Stimulated activated CD4-positive, alpha-beta T cell treated with anti-CD3 and anti-CD28 coated beads, Interleukin-1b, Interleukin-23, amount 100 ng/mL, for 1 hour (primary cell): ENCODE measurements at regions not wholly inside any gene's neighbourhood (a gene's known extent, or its start where the extent isn't known, plus 50 kb on each side); places are given as distances from the start of the nearest gene placed in this dataset.
"Not testable (repeated sequence)": the region's sequence is repeated elsewhere in the genome, so short reads cannot be mapped to it uniquely, and the experiment has no call there.

Source experiments
- DNase-seq, 2 donors: peaks; one replicate each; pipeline ENCODE4 v3.0.0-alpha.2; 2020; ENCODE audit warnings: low read depth in 2 of 2

DNA sequence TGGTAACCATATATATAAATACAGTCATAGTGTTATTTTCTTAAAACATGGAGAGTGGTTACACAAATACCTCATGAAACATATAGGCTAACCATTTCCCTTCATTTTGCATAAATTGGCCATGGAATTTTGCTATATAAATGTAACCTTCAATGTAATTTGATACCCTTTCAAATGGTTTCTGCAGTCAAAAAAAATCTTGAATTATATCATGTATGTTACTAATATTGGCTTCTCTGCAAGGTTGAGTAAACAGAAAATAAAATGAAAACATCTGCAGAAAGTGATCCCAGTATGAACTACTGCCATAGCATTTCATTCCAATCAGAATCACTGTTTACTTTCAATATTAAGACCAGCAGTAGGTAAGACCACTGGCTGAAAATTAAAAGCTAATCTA, 1165.9 kb upstream of the TENM3 start:
- no peak for DNase-seq

DNA sequence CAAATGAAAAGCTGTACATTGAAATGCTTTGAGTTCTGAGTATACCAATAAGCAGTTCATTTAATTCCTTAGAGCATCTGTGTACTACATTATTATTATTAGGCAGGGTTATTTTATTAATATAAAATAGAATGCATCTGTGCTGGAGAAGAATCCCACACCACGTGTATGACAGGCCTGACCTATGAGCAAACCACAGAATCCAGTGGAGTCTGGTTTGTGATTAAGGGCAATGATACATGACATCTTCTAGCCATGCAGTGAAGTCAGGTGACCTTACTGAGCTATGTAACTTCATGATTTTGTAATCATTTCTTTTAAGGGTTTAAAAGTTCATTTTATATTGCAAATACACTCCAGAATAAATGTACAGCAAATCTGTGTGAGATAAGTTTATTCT, 1165.0 kb upstream of the TENM3 start:
- DNase-seq, result no peak

DNA sequence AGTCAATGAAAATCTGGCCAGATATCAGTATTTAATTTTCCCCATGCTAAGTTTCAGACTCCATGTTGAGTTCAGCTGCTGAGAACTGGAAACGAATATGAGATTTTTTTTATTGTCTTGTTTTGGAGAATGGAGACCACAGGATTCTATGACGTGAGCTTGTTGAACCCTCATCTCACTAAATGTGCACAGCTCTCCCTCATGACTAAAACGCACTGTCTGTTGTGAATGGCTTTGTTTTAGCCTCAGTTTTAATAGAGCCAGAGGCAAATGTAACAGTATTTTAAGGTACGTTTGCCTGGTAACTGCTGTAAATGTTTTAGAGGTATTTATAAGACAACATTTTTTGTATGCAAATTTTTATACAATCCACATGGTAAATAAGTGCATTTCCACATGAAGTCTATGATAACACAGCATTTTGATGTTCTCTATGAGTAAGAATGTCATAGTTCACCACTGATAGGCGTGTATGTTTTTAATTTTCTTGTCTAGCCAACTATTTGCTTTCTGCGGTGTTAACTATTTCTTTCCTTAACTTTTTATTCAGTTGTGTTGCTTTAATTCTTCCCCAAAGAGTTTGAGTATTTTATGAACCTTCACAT, 1159.3 kb upstream of the TENM3 start:
- DNase-seq, result no peak

DNA sequence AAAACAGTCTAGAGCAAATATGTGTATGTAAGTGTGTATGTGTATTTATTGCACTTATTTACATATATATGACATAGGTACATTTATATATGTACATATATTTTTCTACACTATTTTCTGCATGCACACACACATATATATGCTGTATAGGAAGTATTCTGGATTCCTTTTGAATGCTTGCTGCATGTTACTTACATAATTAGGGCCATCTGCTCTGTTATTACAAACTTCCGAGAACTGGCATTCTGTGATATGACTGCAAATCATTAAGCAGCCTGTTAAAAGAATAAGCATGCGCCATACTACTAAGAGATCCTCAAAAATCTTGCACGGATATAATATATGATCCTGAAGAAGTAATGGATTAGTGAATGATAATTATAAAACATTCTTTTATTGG, 1157.6 kb upstream of the TENM3 start:
- no peak for DNase-seq

DNA sequence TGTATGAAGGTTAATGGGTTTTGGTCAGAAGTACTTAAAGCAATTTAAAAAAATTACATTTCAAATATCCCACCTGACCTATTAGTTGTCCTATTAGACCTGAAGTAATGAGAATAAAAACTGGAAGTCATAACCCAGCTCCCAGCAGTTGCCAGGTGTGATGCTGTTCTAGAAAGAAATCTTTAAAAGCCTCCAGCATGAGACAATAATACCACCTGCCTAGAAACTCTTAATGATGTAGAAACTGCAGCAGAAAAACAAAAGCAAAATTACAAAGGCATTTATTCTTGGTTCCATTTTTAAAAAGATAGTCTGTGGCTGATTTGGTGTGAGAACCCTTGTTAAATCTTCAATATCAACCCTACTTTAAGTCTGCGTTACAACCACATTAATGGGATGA, 1137.7 kb upstream of the TENM3 start:
- DNase-seq, result no peak

- no peak for DNase-seq
Measured at GRCh38 chr4:181106398-181106797, 1136.8 kb upstream of the TENM3 start.

GRCh38 chr4:181108237-181108636, 1135.0 kb upstream of the TENM3 start:
- DNase-seq, result no peak

DNA sequence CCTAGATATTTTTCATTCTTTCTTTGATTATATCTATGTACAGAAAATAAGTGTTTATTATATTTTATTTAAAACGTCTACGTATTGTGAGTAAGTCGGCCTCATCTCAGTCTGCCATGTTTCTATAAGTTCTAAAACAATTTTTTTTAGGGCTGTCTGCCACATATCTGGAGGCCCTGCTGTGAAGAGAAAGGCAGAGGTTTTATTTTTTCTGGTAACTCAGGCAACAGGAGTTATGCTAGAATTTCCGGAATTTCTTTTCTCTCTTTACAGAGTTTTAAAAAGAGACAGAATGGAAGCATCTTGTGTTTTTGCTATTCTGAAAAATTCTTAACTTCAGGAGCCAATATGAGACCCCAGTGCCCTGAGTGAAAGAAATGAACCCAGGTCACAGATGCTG, 1124.0 kb upstream of the TENM3 start:
- DNase-seq, result no peak

- DNase-seq, result no peak
Measured at GRCh38 chr4:181121733-181122132, 1121.5 kb upstream of the TENM3 start.

GRCh38 chr4:181127171-181127570, 1116.0 kb upstream of the TENM3 start:
- DNase-seq, result no peak

- not testable (repeated sequence) for DNase-seq
Measured at GRCh38 chr4:181130317-181130716, 1112.9 kb upstream of the TENM3 start.

GRCh38 chr4:181137351-181137750, 1105.9 kb upstream of the TENM3 start:
- no peak for DNase-seq

GRCh38 chr4:181138116-181138515, 1105.1 kb upstream of the TENM3 start:
- DNase-seq, result no peak

DNA sequence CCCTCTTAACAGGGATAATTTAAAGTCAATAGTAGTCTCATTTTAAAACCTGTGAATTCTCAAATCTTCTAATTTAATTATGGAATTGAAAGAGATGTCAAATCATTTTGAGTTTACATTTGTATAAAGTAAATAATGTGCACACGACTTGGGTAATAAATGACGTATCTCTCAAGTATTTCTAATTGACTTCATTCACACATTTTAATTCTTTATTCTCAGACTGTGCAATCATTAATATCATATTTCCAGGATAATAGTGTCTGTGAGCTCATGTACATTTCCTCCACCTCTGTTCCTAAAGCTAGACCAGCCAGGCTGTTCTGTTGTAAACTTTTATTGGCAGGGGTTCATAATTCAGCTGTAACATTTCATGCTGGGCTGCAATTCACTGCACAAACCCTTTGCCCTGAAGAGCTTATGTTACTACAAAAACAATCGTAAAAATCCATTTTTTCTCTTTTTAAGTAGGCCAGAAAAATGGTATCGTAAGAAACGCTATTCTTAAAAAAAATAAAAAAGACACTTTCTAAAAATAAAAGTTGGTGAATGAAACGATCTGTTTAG, 1103.1 kb upstream of the TENM3 start:
- DNase-seq, result no peak

DNA sequence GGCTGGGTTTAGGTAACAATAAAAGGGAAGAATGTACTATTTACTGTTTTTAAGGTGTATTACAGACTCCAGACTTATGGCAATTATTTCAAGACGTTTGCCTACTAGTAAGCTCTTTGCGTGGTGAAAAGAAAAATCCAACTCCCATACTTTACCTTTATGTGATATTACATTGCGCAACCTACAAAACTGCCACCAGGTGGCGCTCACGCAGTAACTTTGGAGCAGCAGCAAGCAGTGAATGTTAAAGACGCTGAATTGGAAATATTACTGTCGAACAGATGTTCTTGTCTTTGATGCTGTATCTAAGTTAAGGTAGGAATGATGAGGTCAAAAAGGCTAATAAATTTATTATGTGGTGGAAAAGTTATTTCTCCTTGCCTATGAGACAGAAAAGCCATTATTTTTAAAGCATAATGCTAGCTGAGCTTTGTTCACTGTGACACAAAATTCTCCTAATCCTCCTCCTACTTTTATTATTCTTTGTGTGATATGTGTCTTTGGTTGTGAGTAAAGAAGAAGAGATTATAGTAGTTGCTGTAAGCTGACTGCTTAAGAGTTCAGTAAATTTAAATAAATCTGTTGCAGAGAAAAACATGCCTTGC, 1099.8 kb upstream of the TENM3 start:
- DNase-seq, result peak; percentile 7 to 43

DNA sequence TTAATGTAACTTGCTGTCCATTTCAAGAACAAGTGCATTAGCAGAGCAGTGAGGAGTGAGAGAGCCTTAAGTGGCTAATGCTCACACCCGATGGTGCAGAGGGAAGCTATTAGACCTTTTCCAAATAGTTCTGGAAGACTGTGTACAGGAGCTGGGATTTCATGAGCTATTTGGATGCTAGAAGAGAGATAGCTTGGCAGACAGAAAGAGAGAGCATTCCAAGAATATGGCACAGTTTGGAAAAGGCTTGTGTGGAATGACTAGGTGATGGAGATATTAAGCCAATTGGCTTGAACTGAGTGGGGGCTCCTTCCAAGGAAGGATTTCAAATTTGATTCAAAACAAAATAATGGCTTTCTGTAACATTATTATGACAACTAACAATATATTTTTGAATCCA, 1097.2 kb upstream of the TENM3 start:
- no peak for DNase-seq

- DNase-seq, result no peak
Measured at GRCh38 chr4:181147416-181147951, 1095.7 kb upstream of the TENM3 start.

DNA sequence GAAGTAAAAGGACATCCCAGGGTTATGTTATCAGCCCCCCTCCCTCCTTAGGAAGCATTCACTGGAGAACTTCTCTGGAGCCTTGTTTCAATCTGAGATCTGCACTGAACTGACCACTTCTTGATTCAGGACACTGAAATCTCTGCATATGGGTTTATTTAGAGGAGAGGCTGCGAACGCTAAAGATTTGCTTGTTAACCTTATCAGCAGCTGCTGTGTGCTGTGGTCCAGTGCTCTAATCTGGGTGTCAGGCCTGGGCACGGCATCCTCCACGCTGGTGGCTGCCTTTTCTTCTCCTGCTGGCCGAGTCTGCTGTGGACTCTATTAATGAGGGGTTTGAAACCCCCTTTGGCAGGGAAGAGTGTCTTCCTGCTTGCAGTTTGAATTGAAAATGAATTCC, 1094.7 kb upstream of the TENM3 start:
- no peak for DNase-seq

DNA sequence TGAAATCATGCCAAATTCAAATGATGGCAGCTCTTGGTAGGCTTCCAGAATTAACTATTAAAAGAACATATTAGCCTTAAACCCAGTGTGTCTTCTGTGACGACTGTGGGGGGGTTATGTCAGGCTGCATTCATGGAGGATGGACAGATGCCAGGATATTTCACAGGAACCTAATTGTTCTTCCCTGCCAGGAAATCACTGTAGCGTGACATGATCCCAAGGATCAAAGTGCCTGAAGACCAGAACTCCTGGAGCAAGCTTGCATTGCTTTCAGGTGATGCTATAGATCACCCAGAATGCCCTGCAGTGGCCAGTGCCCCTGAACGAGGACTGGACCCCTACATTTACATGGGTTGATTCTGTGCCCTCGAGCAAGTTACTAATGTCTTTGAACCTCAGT, 1093.0 kb upstream of the TENM3 start:
- DNase-seq, result no peak

GRCh38 chr4:181151856-181152255, 1091.3 kb upstream of the TENM3 start:
- DNase-seq, result no peak

- DNase-seq, result no peak
Measured at GRCh38 chr4:181157647-181158046, 1085.6 kb upstream of the TENM3 start.

- DNase-seq, result no peak
Measured at GRCh38 chr4:181158971-181159370, 1084.2 kb upstream of the TENM3 start.

DNA sequence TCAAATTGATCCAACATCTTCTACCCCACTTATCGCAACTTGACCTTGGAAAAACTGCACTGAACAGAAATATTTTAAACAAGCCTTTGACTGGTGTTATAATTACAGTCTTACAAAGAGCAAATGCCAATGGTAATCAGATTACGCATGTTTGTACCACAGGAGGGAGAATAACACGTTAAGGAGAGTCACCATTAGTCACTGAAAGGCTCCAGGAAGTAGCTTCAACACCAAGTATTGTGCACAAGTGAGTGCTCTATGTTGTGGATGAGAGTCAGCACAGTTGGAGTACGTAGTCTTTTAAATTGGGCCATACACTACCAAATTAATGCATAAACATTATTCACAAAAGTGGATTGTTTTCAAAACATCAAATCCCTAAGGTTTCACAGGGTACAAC, 1081.5 kb upstream of the TENM3 start:
- DNase-seq, result no peak
